Nephron progenitor cell (in vitro differentiated cells): ENCODE measurements at regions not wholly inside any gene's neighbourhood (a gene's known extent, or its start where the extent isn't known, plus 50 kb on each side); places are given as distances from the start of the nearest gene placed in this dataset.

Experiments
- DNase-seq: peaks from one replicate; pipeline ENCODE4 v3.0.0; 2021
- H3K27ac Mint-ChIP-seq: 2 replicates; pipeline ENCODE4 v1.8.0; 2021; ENCODE audit warnings: mild to moderate bottlenecking, moderate library complexity, mixed read lengths
- H3K27me3 Mint-ChIP-seq: 2 replicates; pipeline ENCODE4 v1.8.0; 2021; ENCODE audit warnings: mild to moderate bottlenecking, low read depth, mixed read lengths; ENCODE audit not compliant: poor library complexity
- H3K36me3 Mint-ChIP-seq: 2 replicates; pipeline ENCODE4 v1.8.0; 2021; ENCODE audit warnings: low read depth, mixed read lengths
- H3K4me1 Mint-ChIP-seq: 2 replicates; pipeline ENCODE4 v1.8.0; 2021; ENCODE audit warnings: mixed read lengths
- H3K4me3 Mint-ChIP-seq: 2 replicates; pipeline ENCODE4 v1.8.0; 2021; ENCODE audit warnings: mild to moderate bottlenecking, moderate library complexity, mixed read lengths
- H3K9me3 Mint-ChIP-seq: 2 replicates; pipeline ENCODE4 v1.8.0; 2021; ENCODE audit warnings: mild to moderate bottlenecking, moderate library complexity, mixed read lengths
- TF ChIP-seq, protein P1 (sequence below): fragments of 200-600 bp; sonication (generic); IDR thresholded peaks from 2 replicates; pipeline ENCODE4 v1.5.0; 2021; ENCODE audit warnings: antibody characterized with exemption

- Mint-ChIP-seq H3K4me3 (no peak overlapping the region), H3K4me1 (no peaks in the 10 kb centered on the region), H3K27me3 (peaks cover 4% of the 10 kb centered on the region), H3K36me3 (no peaks in the 10 kb centered on the region), H3K9me3 (peaks cover 13% of the 10 kb centered on the region), H3K27ac (no peak overlapping the region)
- DNase-seq = no peak
- TF ChIP-seq, protein P1, sequence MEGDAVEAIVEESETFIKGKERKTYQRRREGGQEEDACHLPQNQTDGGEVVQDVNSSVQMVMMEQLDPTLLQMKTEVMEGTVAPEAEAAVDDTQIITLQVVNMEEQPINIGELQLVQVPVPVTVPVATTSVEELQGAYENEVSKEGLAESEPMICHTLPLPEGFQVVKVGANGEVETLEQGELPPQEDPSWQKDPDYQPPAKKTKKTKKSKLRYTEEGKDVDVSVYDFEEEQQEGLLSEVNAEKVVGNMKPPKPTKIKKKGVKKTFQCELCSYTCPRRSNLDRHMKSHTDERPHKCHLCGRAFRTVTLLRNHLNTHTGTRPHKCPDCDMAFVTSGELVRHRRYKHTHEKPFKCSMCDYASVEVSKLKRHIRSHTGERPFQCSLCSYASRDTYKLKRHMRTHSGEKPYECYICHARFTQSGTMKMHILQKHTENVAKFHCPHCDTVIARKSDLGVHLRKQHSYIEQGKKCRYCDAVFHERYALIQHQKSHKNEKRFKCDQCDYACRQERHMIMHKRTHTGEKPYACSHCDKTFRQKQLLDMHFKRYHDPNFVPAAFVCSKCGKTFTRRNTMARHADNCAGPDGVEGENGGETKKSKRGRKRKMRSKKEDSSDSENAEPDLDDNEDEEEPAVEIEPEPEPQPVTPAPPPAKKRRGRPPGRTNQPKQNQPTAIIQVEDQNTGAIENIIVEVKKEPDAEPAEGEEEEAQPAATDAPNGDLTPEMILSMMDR = no peak
Measured at GRCh38 chr6:73943930-73944652, 248.1 kb downstream of the CD109 start.

DNA sequence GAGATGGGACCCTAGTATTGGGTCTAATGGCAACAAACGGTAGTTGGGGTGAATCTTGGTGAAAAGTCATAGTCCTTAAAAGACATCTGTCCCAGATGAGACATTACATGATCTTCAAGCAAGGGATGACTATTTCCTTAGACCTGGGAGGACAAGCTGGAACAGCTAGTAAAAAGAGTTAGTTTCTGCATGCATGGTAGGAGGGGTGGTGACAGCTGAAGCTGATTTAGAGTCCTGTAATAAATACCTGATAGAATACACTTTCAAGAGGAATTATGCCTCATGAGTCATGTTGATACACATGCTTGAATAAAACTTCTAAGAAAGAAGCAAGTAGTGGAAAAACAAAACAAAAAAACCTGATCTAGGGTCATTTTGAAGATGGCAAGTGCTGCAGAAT, 247.4 kb downstream of the CD109 start:
- peaks cover 4% of the 10 kb centered on the region for H3K27me3 Mint-ChIP-seq
- H3K36me3 Mint-ChIP-seq = no peaks in the 10 kb centered on the region
- H3K27ac Mint-ChIP-seq = no peak overlapping the region
- no peaks in the 10 kb centered on the region for H3K4me1 Mint-ChIP-seq
- peaks cover 16% of the 10 kb centered on the region for H3K9me3 Mint-ChIP-seq
- H3K4me3 Mint-ChIP-seq = no peak overlapping the region
- DNase-seq = no peak
- TF ChIP-seq, protein P1 = no peak

DNA sequence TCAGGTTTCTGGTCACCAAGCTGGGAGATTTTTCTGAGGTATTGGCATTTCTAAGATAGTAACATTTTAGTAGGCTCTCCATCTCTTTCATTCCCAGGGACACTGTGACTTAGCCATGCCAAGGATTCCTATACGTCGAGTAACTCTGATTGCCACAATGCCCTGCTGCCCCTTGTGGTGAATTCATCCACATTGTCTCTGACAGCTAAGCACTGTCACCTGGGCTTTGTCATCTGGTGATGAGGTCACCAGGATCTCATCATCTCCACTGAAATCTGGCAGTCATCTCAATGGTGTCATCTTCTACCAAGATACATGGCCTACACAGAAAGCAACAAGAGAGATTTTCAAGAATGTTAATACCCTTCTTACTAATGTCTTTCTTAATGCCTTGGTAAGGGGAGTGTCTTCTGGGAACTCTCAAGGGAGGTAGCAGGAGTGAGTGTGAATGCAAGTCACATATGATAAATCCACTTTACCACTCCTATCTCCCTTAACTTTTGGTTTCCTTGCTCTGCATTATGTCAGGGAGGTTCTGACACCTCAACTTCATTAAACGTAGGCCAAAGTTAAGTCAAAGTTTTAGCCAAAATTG, 246.7 kb downstream of the CD109 start:
- no peak overlapping the region for H3K4me3 Mint-ChIP-seq
- no peaks in the 10 kb centered on the region for H3K36me3 Mint-ChIP-seq
- TF ChIP-seq, protein P1 = no peak
- H3K4me1 Mint-ChIP-seq = no peaks in the 10 kb centered on the region
- no peak for DNase-seq
- peaks cover 2% of the 10 kb centered on the region for H3K27me3 Mint-ChIP-seq
- no peak overlapping the region for H3K27ac Mint-ChIP-seq
- peaks cover 18% of the 10 kb centered on the region for H3K9me3 Mint-ChIP-seq

GRCh38 chr6:73941892-73942291, 245.9 kb downstream of the CD109 start:
- TF ChIP-seq, protein P1 = no peak
- Mint-ChIP-seq H3K36me3 (no peaks in the 10 kb centered on the region), H3K4me3 (no peak overlapping the region), H3K9me3 (peaks cover 13% of the 10 kb centered on the region), H3K27me3 (no peaks in the 10 kb centered on the region), H3K27ac (no peak overlapping the region), H3K4me1 (no peaks in the 10 kb centered on the region)
- DNase-seq = no peak

DNA sequence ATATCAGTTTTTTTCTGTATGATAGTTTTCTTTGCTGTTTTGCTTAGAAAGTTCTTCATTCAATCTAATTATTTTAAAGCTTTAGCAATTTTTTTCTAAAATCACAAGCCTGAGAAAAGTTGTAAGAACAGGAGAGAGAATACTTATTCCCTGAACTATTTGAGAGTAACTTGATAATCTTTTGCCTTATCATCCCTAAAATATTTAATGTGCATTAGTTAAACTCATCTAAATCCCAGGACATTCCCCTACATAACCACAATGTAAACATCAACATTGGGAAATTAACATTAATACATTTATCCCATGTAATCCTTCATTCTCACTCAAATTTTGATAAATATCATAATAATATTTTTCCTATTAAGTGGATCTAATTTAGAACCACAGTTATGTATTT, 241.8 kb downstream of the CD109 start:
- no peak for DNase-seq
- Mint-ChIP-seq H3K4me3 (no peak overlapping the region), H3K27me3 (no peaks in the 10 kb centered on the region), H3K4me1 (no peaks in the 10 kb centered on the region), H3K36me3 (no peaks in the 10 kb centered on the region), H3K27ac (no peak overlapping the region), H3K9me3 (peaks cover 8% of the 10 kb centered on the region)
- TF ChIP-seq, protein P1 = no peak

GRCh38 chr6:73932866-73933265, 236.9 kb downstream of the CD109 start:
- Mint-ChIP-seq H3K4me3 (no peak overlapping the region), H3K4me1 (no peaks in the 10 kb centered on the region), H3K27me3 (no peaks in the 10 kb centered on the region), H3K9me3 (peaks cover 7% of the 10 kb centered on the region), H3K27ac (no peak overlapping the region), H3K36me3 (no peaks in the 10 kb centered on the region)
- DNase-seq = no peak
- TF ChIP-seq, protein P1 = no peak
